Mononuclear cell (primary cell): ENCODE measurements at regions not wholly inside any gene's neighbourhood (a gene's known extent, or its start where the extent isn't known, plus 50 kb on each side); places are given as distances from the start of the nearest gene placed in this dataset.

Source experiments
- H3K27me3 ChIP-seq: 2 replicates; pipeline ENCODE4 v1.6.0; 2011; ENCODE audit warnings: low read length, control low read depth; ENCODE audit not compliant: insufficient read depth
- H3K4me1 ChIP-seq: 2 replicates; pipeline ENCODE4 v1.5.1; 2011; ENCODE audit warnings: mild to moderate bottlenecking, low read length, control low read depth; ENCODE audit not compliant: insufficient read depth
- H3K4me3 ChIP-seq: 2 replicates; pipeline ENCODE4 v1.5.1; 2011; ENCODE audit warnings: mild to moderate bottlenecking, low read length, moderate library complexity
- H3K9me3 ChIP-seq: 2 replicates; pipeline ENCODE4 v1.5.1; 2011; ENCODE audit warnings: low read depth, mild to moderate bottlenecking, control low read depth, low read length

- no peaks in the 10 kb centered on the region for H3K9me3 ChIP-seq
- H3K4me3 ChIP-seq: no peak overlapping the region
- no peaks in the 10 kb centered on the region for H3K4me1 ChIP-seq
- no peaks in the 10 kb centered on the region for H3K27me3 ChIP-seq
These were observed 526.6 kb upstream of the PKDCC start for GRCh38 chr2:41521211-41521610.

DNA sequence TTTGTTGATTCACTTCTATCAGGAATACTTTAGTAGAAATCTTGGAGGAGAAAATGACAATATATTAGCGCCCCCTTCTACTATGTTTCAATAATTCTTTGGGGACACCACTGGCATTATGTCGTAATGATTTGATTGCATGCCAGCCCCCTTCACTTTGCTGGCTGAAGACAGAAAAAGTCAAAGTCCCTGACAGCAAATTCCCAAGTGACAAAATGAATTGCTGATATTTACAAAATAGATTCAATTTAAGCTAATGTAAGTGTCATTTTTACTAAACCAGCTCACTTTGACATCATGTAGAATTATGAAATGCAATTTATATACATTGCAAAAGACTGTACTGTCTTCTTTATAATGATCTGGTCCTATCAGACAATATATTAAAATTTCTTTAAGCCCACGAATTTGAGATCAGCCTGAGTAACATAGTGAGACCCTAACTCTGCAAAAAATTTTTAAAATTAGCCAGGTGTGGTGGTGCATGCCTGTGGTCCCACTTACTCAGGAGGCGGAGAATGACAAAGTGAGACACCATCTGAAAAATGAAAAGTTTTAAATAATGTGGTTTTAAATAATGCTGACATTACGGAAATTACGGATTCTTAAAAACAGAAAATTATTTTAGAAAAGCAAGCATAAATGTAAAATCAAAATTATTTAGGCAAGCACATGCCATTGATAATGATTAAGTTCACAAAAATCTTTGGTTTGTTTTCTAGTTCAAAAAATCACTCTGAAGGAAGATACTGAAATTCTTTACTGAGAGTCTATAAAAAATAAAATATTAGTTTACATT lies 520.1 kb upstream of the PKDCC start:
- Histone ChIP-seq H3K27me3 (no peaks in the 10 kb centered on the region), H3K9me3 (no peaks in the 10 kb centered on the region), H3K4me1 (no peaks in the 10 kb centered on the region), H3K4me3 (no peak overlapping the region)

- Histone ChIP-seq H3K27me3 (no peaks in the 10 kb centered on the region), H3K9me3 (no peaks in the 10 kb centered on the region), H3K4me1 (no peaks in the 10 kb centered on the region), H3K4me3 (no peak overlapping the region)
These were observed 512.2 kb upstream of the PKDCC start for GRCh38 chr2:41535575-41535974.

DNA sequence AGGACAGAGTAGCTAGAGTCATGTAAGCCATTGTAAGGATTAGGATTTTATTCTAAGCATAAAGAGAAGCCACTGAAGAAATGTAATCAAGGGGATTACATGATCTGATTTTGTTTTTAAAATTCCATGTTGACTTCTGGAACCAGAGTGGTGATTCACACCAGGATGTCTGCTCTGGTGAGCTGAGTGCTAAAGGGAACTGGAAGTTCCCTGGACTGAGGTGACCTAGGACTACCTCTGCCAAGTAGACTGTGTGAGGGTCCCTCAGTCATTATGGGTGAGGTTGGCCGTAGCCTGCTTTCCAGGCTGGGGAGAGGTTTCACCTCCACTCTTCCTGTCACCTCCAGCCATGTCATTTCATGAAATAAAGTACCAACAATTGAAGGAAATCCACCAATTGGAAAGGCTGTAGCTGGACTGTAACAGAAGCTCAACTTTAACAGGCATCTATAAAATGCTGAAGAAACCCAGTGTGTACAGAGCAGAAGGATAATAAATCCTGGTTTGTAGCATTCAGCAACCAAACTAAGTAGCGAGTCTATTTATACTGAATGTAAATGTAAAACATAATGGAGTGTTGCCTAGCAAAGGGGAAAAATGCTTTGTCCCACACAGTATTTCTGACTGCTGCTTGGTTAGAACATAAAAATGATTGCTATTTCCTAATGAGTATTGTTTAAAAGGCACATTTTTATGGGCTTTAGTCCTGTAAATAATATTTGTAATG lies 507.4 kb upstream of the PKDCC start:
- no peaks in the 10 kb centered on the region for H3K4me1 ChIP-seq
- H3K9me3 ChIP-seq: no peaks in the 10 kb centered on the region
- no peaks in the 10 kb centered on the region for H3K27me3 ChIP-seq
- no peak overlapping the region for H3K4me3 ChIP-seq

GRCh38 chr2:41543726-41544125 lies 504.1 kb upstream of the PKDCC start:
- H3K4me1 ChIP-seq: no peaks in the 10 kb centered on the region
- no peak overlapping the region for H3K4me3 ChIP-seq
- H3K27me3 ChIP-seq: no peaks in the 10 kb centered on the region
- no peaks in the 10 kb centered on the region for H3K9me3 ChIP-seq

- H3K4me1 ChIP-seq: no peaks in the 10 kb centered on the region
- no peaks in the 10 kb centered on the region for H3K9me3 ChIP-seq
- H3K27me3 ChIP-seq: no peaks in the 10 kb centered on the region
- no peak overlapping the region for H3K4me3 ChIP-seq
These were observed 503.1 kb upstream of the PKDCC start for GRCh38 chr2:41544709-41545108.

DNA sequence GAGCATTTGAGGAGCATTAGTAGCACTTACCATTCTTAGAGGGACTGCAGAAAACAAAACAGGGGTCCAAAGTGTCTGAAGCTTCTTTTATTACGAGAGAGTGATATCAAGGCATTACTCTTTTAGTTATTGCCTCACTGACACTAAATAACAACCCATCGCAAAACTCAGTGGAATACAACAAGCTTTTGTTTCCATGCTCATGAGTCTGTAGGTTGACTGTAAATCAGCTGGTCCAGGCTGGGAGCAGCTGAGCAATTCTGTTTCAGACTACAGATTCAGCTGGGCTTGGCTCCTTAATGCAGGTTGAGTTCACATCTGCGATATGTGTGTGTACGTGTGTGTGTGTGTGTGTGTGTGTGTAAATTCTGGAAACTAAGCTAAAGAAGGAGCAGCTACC lies 501.8 kb upstream of the PKDCC start:
- Histone ChIP-seq H3K9me3 (no peaks in the 10 kb centered on the region), H3K4me1 (no peaks in the 10 kb centered on the region), H3K27me3 (no peaks in the 10 kb centered on the region), H3K4me3 (no peak overlapping the region)

DNA sequence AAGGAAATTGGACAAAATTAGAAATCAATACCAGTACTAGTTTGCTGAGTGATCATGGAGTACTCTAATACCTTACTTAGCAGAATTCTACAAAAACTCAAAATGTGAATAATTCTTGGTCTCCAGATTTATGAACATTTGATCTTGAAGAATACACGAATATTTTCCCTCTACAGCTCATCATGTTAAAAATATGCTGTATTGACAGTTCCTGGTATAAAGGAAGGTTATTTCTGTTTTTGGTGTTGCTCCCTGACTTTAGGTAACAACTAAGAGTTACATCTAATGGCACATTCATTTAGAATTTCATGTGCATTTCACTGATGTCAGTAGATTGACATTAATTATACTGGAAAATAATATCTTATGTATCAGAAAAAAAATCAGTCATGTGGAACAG lies 479.2 kb upstream of the PKDCC start:
- no peak overlapping the region for H3K4me3 ChIP-seq
- H3K4me1 ChIP-seq: no peaks in the 10 kb centered on the region
- no peaks in the 10 kb centered on the region for H3K9me3 ChIP-seq
- no peaks in the 10 kb centered on the region for H3K27me3 ChIP-seq

DNA sequence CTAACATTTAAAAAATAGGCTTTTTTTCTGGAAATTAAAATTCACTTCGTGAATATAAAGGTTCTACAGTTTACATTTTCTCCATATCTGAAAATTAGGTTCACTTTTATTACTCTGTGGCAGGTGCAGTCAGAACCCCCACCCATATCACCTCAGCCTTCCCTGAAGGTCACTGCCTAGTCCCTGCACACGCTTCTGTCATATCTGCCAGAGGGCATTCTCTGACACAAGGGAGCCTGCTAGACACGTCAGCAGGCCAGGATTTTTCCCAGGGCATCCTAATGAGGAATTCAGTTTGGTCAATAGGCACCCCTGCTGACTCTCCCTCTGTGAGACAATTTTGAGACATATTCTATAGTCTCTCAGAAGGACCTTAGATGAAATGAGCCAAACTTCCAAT lies 475.7 kb upstream of the PKDCC start:
- Histone ChIP-seq H3K9me3 (no peaks in the 10 kb centered on the region), H3K27me3 (no peaks in the 10 kb centered on the region), H3K4me1 (no peaks in the 10 kb centered on the region), H3K4me3 (no peak overlapping the region)

DNA sequence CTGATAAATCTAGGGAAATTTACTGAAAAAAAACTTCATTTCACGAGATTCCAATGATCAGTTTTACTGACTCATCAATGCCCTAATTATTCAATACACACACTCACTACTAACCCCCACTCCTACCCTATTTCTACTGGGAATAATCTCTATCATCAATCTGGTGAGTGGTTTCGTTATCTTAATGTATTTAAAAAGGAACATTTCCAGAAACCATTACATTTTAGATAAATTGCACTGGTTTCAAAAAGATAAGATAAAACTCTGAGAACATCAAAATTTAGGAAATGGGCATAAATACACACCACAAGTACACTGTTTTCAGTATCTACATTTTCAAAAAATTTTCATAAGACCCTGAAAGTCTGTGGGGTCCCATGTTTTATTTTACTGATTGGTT lies 471.4 kb upstream of the PKDCC start:
- Histone ChIP-seq H3K4me3 (no peak overlapping the region), H3K27me3 (no peaks in the 10 kb centered on the region), H3K4me1 (no peaks in the 10 kb centered on the region), H3K9me3 (no peaks in the 10 kb centered on the region)

GRCh38 chr2:41579806-41580205 lies 468.0 kb upstream of the PKDCC start:
- Histone ChIP-seq H3K4me1 (no peaks in the 10 kb centered on the region), H3K27me3 (no peaks in the 10 kb centered on the region), H3K9me3 (peaks cover 10% of the 10 kb centered on the region), H3K4me3 (no peak overlapping the region)

DNA sequence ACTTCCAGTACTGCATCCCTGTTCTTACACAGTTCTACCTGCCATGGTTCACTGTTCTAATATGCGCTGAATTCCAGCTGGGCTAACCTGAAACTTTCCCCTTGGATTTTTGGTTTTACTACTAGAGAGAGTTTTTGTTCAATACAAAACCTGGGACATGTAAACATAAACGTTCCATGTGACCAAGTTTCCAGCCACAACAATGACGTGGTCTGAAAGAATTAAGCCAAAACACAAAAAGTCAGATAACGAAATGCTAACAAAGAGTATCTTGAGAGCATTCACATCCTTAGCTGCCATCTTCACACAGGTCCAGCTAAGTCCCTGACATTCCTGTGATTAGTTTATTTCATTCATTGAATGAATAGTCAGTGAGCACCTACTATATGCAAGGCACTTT lies 467.0 kb upstream of the PKDCC start:
- H3K9me3 ChIP-seq: peaks cover 10% of the 10 kb centered on the region
- H3K27me3 ChIP-seq: no peaks in the 10 kb centered on the region
- H3K4me1 ChIP-seq: no peaks in the 10 kb centered on the region
- no peak overlapping the region for H3K4me3 ChIP-seq

DNA sequence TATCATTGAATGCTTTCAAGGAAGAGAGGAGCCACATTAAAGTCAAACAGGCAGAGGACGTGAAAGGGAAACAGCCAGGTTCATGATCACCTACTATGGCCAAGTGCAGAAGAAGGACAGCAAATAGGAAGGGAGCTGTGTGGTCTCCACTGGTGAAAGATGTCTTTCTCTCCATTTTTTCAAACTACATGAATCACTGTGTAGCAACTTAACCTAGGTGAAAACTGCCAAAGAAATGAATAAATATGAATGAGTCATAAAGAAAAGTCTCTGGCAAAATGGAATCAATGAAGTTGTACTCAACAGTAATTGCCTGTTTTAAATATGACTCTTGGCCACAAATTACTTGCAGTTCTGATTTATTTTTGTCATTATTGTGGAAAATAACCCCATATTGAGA lies 452.6 kb upstream of the PKDCC start:
- Histone ChIP-seq H3K9me3 (no peaks in the 10 kb centered on the region), H3K27me3 (no peaks in the 10 kb centered on the region), H3K4me1 (no peaks in the 10 kb centered on the region), H3K4me3 (no peak overlapping the region)

GRCh38 chr2:41597680-41598079 lies 450.1 kb upstream of the PKDCC start:
- H3K9me3 ChIP-seq: no peaks in the 10 kb centered on the region
- no peaks in the 10 kb centered on the region for H3K27me3 ChIP-seq
- no peak overlapping the region for H3K4me3 ChIP-seq
- no peaks in the 10 kb centered on the region for H3K4me1 ChIP-seq

DNA sequence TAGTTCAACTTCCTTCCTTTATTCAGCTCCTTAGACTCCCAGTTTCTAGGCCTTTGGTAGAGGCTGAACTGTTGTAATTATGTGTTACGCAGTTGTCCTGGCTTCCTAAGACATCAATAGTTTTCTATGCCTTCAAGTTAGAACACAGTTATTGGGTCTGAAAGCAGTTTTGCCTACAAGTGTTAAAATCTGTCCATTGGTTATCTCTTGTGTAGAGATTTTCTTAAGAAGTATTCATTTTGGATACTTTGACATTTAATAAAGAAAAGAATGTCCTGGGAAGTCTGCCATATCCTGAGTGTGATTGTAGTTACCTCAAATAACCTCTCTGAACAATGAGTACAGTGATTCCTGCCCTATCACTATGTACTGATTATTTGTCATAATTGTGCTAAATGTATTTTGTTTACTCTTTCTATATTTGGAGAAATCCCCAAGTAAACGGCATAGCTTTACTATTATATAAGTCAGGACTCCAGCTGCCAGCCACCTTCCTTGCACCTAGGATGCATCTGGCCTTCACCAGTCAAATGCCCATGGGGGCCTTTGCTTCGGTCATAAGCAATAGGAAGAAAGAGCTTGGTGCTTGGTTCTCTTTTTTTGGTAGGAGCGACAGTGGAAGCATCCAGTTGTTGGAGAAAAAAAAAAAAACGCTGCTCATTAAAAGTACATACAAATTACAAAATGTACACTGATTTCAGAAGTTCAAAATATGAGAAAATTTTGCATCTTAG lies 449.5 kb upstream of the PKDCC start:
- Histone ChIP-seq H3K4me3 (no peak overlapping the region), H3K4me1 (no peaks in the 10 kb centered on the region), H3K27me3 (no peaks in the 10 kb centered on the region), H3K9me3 (no peaks in the 10 kb centered on the region)
